HG03442 (cell line): ENCODE measurements at regions not wholly inside any gene's neighbourhood (a gene's known extent, or its start where the extent isn't known, plus 50 kb on each side); places are given as distances from the start of the nearest gene placed in this dataset.
"Not testable (repeated sequence)": the region's sequence is repeated elsewhere in the genome, so short reads cannot be mapped to it uniquely, and the experiment has no call there.

Source experiments
- ATAC-seq: cut with Tn5 transposase; IDR thresholded peaks from one replicate; pipeline ENCODE4 v1.9.1; 2021; ENCODE audit warnings: mild to moderate bottlenecking, moderate library complexity; ENCODE audit not compliant: unreplicated experiment

GRCh38 chr19:30267332-30267731 lies 104.9 kb upstream of the ZNF536 start:
- no peak for ATAC-seq

GRCh38 chr19:30268601-30269000 lies 103.6 kb upstream of the ZNF536 start:
- no peak for ATAC-seq

DNA sequence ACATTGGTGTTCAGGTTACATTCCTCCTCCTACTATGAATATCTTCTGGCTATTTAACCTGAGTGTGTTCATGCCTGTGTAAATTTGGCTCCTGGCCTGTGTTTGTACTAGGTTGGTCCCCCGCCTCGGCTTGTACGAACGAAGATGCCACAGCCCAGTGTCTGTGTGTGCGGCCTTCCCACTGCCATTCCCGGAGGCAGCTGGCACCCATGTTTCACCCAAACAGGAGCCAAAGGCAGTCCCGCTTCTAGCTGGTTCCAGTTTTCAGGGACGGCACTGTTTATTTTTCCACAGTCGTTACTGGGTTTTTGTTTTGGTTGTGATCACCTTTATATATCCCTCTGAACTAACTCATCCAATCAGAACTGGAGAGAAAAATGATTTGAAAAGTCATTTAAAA lies 102.5 kb upstream of the ZNF536 start:
- ATAC-seq = no peak

DNA sequence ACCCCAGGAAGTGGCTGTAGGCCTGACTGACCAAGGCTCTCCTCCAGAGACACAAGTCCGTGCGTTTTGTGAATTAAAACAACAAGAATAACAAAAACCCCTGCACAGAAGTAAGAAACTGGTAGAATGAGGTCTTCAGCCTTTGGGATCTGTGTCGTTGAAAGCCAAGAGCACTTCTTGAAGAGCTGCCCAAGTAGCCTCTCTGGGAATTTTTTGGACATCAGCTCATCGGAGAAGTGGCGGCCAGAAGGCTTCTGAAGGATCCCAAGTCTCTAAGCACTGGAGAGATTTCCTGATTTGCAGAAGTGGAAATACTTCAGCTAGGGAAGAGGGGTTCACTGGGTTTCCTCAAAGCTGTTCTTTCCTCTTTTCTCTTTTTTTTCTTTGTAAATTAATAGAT lies 100.4 kb upstream of the ZNF536 start:
- ATAC-seq = no peak

- no peak for ATAC-seq
Measured at GRCh38 chr19:30272554-30272953, 99.6 kb upstream of the ZNF536 start.

DNA sequence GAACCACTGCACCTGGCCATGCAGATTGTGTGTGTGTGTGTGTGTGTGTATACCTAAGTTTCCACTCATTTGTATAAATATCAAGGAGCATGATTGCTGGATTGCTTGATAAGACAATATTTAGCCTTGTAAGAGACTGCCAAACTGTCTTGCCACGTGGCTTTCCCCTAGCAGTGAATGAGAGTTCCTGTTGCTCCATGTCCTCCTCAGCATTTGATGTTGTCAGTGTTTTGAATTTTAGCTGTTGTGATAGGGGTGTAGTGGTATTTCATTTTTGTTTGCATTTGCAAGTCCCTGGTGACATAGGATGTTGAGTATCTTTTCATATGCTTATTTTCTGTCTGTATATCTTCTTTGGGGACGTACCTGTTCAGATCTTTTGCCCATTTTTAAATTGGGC lies 99.0 kb upstream of the ZNF536 start:
- ATAC-seq = no peak

DNA sequence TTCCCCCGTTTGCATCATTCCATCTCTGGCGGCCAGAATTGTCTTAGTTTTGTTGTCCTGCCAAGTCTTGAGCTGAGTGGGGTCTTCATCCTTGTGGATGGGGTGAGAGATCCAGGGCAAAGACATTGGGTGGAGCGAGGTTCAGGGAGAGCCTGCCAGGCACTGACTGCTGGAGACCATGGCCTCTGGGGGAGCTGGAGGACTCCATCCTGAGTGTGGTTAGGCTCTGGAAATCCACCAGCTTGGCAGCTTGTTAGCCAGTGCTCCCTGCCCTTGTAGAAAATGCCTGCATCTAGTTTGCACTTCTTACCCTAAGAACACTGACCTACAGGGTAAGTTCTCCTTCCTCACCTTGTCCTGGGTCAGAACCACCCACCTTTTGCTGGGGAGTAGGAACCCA lies 97.2 kb upstream of the ZNF536 start:
- no peak for ATAC-seq

- no peak for ATAC-seq
Measured at GRCh38 chr19:30276011-30276882, 95.9 kb upstream of the ZNF536 start.

GRCh38 chr19:30276883-30277280 lies 95.3 kb upstream of the ZNF536 start:
- ATAC-seq = no peak

GRCh38 chr19:30277941-30278881 lies 94.0 kb upstream of the ZNF536 start:
- no peak for ATAC-seq

DNA sequence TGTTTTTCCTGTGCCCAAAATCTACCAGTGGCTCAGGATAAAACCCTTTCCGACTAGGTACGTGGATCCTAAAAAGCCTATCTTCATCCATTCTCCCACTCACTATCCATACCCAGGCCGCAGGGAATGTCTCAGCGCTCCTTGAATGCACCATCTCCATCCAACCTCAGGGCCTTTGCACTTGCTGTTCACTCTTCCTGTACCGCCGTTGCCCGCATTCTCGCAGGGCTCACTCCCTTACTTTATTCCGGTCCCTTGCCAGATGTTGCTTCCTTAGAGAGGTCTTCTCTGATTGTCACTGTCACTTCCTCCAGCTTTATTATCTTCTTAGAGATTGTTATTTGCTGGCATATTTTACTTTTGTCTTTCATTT lies 93.3 kb upstream of the ZNF536 start:
- ATAC-seq = no peak

DNA sequence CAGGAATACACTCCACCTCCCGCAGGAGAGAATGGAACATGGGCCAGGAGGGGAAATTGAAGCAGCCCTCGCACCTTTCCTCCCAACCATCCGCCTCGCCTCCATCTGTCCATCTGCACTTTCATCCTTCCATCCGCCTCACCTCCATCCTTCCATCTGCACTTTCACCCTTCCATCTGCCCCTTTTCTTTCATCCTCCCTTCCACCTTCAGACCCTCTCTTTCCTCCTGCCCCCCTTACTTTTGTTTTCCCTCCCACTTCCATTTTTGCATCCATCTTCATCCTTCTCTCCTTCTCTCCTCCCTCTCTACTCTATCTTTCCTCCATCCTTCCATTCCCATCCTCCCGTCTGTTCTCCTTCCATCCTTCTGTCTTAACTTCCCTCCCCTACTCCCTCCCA lies 92.2 kb upstream of the ZNF536 start:
- ATAC-seq = no peak

DNA sequence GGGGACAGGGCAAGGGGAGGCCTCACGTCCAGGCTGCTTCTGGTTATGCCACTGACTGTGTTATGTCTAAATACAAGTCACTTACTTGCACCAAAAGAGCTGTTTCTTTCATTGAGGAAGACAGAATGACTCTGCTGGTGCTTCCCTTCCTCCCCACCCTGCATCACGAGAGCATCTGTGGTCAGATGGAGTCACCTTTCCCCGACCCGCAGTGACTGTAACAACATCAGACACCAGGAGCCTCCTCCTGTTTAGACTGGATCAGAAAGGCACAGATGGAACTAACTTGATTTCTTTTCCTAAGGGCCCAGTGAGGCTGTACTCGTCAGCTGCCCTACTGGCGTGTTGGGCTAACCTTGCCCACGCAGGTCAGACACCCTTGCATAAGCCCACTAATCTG lies 90.3 kb upstream of the ZNF536 start:
- ATAC-seq = no peak

- no peak for ATAC-seq
Measured at GRCh38 chr19:30283556-30283955, 88.6 kb upstream of the ZNF536 start.

DNA sequence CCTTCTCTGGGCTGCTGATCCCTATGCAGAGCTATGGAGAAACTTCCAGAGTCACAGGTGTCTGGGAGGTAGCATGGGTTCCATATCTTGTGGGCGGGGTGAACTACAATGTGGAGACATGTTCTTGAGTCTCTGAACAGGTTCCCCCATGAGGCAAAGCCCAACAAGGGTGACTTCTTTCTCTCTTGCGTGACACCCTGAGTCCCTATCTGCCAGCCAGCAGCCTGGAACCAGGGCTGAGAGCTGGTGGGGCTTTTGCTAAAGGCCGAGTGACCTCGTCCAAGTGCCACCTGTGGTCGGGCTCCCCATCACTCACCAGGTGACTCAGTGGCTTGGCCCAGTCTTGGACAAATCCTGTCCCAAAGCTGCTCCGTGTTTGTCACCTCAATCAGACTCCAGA lies 88.0 kb upstream of the ZNF536 start:
- ATAC-seq = no peak

DNA sequence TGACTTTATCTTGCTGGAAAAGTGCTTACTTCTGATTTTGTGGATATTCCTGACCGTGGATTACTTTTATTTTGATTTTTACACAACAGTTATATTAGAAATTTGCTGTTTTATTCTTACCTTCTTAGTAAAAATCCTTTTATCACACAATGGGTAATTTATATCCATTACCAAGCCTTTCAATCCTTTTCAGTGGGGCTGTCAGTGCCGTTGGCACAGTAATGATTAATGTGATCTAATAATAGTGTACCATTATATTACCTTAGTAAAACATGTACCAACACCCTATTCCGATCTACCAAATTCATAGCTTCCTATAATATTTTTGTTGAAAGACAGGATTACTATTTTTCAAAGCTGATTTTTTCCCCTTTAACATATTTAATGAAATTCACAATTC lies 87.3 kb upstream of the ZNF536 start:
- ATAC-seq = no peak

- no peak for ATAC-seq
Measured at GRCh38 chr19:30286378-30286777, 85.8 kb upstream of the ZNF536 start.

- no peak for ATAC-seq
Measured at GRCh38 chr19:30287259-30287658, 84.9 kb upstream of the ZNF536 start.

- ATAC-seq = no peak
Measured at GRCh38 chr19:30287973-30288372, 84.2 kb upstream of the ZNF536 start.

- ATAC-seq = no peak
Measured at GRCh38 chr19:30288911-30289310, 83.3 kb upstream of the ZNF536 start.

DNA sequence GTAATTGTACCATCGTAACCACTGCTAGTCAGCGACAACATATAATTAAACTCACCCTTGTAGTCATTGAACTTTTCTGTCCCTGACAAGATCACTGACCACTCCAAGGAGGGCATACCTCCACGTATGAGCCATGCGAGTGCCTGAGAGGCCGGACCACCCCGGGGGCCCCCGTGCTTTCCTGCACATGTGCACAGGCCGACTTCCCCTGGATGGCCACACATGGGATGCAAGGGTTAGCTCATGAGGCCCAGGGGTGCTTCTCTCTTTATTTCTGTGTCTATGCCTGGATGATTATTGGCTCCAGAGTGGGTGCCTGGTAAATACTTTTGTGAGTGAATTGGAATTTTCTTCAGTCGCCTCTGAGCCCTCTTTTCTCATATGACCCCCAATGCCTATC lies 82.8 kb upstream of the ZNF536 start:
- no peak for ATAC-seq

GRCh38 chr19:30290805-30291204 lies 81.4 kb upstream of the ZNF536 start:
- not testable (repeated sequence) for ATAC-seq
